Uterus (tissue), 3 donors: ENCODE measurements at regions not wholly inside any gene's neighbourhood (a gene's known extent, or its start where the extent isn't known, plus 50 kb on each side); places are given as distances from the start of the nearest gene placed in this dataset.

Source experiments
- DNase-seq, 2 donors: peaks; one replicate each; pipeline ENCODE4 v3.0.0-alpha.2; 2019 to 2020
- H3K27ac ChIP-seq, 2 donors: fragments of 200-600 bp; sonication (generic); 1 replicate in 1 of 2; 2 replicates in 1 of 2; pipeline ENCODE4 v1.5.1; 2016 to 2018
- H3K27me3 ChIP-seq, 2 donors: fragments of 200-600 bp; sonication (generic); one replicate each; pipeline ENCODE4 v1.5.1; 2018 to 2019; ENCODE audit warnings: control low read depth in 1 of 2
- H3K36me3 ChIP-seq, 2 donors: fragments of 200-600 bp; sonication (generic); one replicate each; pipeline ENCODE4 v1.5.1; 2019; ENCODE audit warnings: control low read depth in 1 of 2
- H3K4me1 ChIP-seq, 2 donors: fragments of 200-600 bp; sonication (generic); one replicate each; pipeline ENCODE4 v1.5.1; 2018 to 2019; ENCODE audit warnings: control low read depth in 1 of 2
- H3K4me3 ChIP-seq, 2 donors: fragments of 200-600 bp; sonication (generic); 1 replicate in 1 of 2; 2 replicates in 1 of 2; pipeline ENCODE4 v1.5.1; 2018 to 2019; ENCODE audit warnings: mild to moderate bottlenecking in 1 of 2
- H3K9me3 ChIP-seq, 2 donors: fragments of 200-600 bp; sonication (generic); one replicate each; pipeline ENCODE4 v1.5.1; 2019; ENCODE audit warnings: control low read depth in 1 of 2
- CTCF ChIP-seq, 4 experiments: fragments of 200-600 bp in 2 of 4; fragments of 450-650 bp in 2 of 4; sonication (generic) in 2 of 4; IDR thresholded peaks; one replicate each; pipeline ENCODE4 v1.5.1; 2016 to 2019; ENCODE audit warnings: antibody characterized with exemption in 4 of 4, mild to moderate bottlenecking in 2 of 4, moderate library complexity in 1 of 4
- POLR2A ChIP-seq, 2 donors: fragments of 450-650 bp; IDR thresholded peaks; one replicate each; pipeline ENCODE4 v1.6.1; 2016; ENCODE audit warnings: antibody characterized with exemption in 2 of 2, mild to moderate bottlenecking in 1 of 2, moderate library complexity in 1 of 2
- intact Hi-C: fragments of 100-400 bp; cut with DNase I; formaldehyde crosslinking; loops from one replicate; pipeline ENCODE4 v1.15.1; 2023; ENCODE audit warnings: low total_unique reads
- donor health status: DM: yes; HTN: yes; CAD: no.

GRCh38 chr6:141501616-141502015, 631.1 kb upstream of the GJE1 start:
- H3K4me1 ChIP-seq = no peaks in the 10 kb centered on the region
- H3K27ac ChIP-seq = no peak overlapping the region
- H3K4me3 ChIP-seq = no peak overlapping the region
- no peak for DNase-seq
- no peaks in the 10 kb centered on the region for H3K36me3 ChIP-seq
- H3K27me3 ChIP-seq = no peaks in the 10 kb centered on the region
- intact Hi-C loops = no loop called here
- H3K9me3 ChIP-seq = peaks cover 0 to 7% of the 10 kb centered on the region in 2 donors
- TF ChIP-seq CTCF (IDR thresholded peaks at IDR 0.05) (no peak), POLR2A (IDR thresholded peaks at IDR 0.05) (no peak)

GRCh38 chr6:141498977-141499376, 633.7 kb upstream of the GJE1 start:
- no peak overlapping the region for H3K4me3 ChIP-seq
- H3K9me3 ChIP-seq = no peaks in the 10 kb centered on the region
- no peaks in the 10 kb centered on the region for H3K27me3 ChIP-seq
- H3K27ac ChIP-seq = no peak overlapping the region
- TF ChIP-seq POLR2A (IDR thresholded peaks at IDR 0.05) = no peak
- TF ChIP-seq CTCF (IDR thresholded peaks at IDR 0.05) = no peak
- no peaks in the 10 kb centered on the region for H3K36me3 ChIP-seq
- no peaks in the 10 kb centered on the region for H3K4me1 ChIP-seq
- no peak for DNase-seq
- intact Hi-C loops = no loop called here

GRCh38 chr6:141492521-141493284, 640.0 kb upstream of the GJE1 start:
- intact Hi-C loops = no loop called here
- TF ChIP-seq CTCF (IDR thresholded peaks at IDR 0.05) = no peak
- TF ChIP-seq POLR2A (IDR thresholded peaks at IDR 0.05) = no peak
- Histone ChIP-seq H3K36me3 (no peaks in the 10 kb centered on the region), H3K4me3 (no peak overlapping the region), H3K27me3 (no peaks in the 10 kb centered on the region), H3K27ac (no peak overlapping the region), H3K4me1 (no peaks in the 10 kb centered on the region), H3K9me3 (no peaks in the 10 kb centered on the region)
- DNase-seq = no peak

GRCh38 chr6:141491684-141492083, 641.0 kb upstream of the GJE1 start:
- intact Hi-C loops = no loop called here
- Histone ChIP-seq H3K4me1 (no peaks in the 10 kb centered on the region), H3K4me3 (no peak overlapping the region), H3K9me3 (no peaks in the 10 kb centered on the region), H3K27me3 (no peaks in the 10 kb centered on the region), H3K36me3 (no peaks in the 10 kb centered on the region), H3K27ac (no peak overlapping the region)
- TF ChIP-seq POLR2A (IDR thresholded peaks at IDR 0.05) (no peak), CTCF (IDR thresholded peaks at IDR 0.05) (no peak)
- no peak for DNase-seq

- intact Hi-C loops = no loop called here
- no peak for TF ChIP-seq CTCF (IDR thresholded peaks at IDR 0.05)
- H3K27ac ChIP-seq = no peak overlapping the region
- H3K27me3 ChIP-seq = no peaks in the 10 kb centered on the region
- DNase-seq = no peak
- H3K36me3 ChIP-seq = no peaks in the 10 kb centered on the region
- H3K4me1 ChIP-seq = no peaks in the 10 kb centered on the region
- H3K9me3 ChIP-seq = no peaks in the 10 kb centered on the region
- H3K4me3 ChIP-seq = no peak overlapping the region
Measured at GRCh38 chr6:141490982-141491381, 641.7 kb upstream of the GJE1 start.
